H1 (cell line): ENCODE measurements at regions not wholly inside any gene's neighbourhood (a gene's known extent, or its start where the extent isn't known, plus 50 kb on each side); places are given as distances from the start of the nearest gene placed in this dataset.

Experiments
- CTCF ChIA-PET: fragments of 300-600 bp; sonication (Branson Sonifier 250); formaldehyde crosslinking; loops from one replicate; lab custom pipeline; 2021; ENCODE audit not compliant: partially characterized antibody; lab: Charles Lee
- POLR2A ChIA-PET: fragments of 300-600 bp; sonication (Branson Sonifier 250); formaldehyde crosslinking; loops from one replicate; lab custom pipeline; 2021; ENCODE audit warnings: inconsistent platforms; ENCODE audit not compliant: partially characterized antibody; lab: Charles Lee
- DNase-seq, 2 experiments: peaks; one replicate each; pipeline versions ENCODE4 v3.0.0 to v3.0.0-alpha.2; 2010 to 2022; ENCODE audit warnings: low spot score in 2 of 2, low read depth in 1 of 2, mixed read lengths in 1 of 2
- FAIRE-seq: peaks from 2 replicates; lab custom pipeline; 2011; peaks lifted over from hg19 to GRCh38; lab: Jason Lieb, UNC
- H2AFZ ChIP-seq: 2 replicates; pipeline ENCODE4 v1.8.1; 2012; ENCODE audit warnings: low read length, inconsistent platforms
- H2AK5ac ChIP-seq: 2 replicates; pipeline ENCODE4 v1.6.1; 2013; ENCODE audit warnings: low read depth, low read length
- H2BK120ac ChIP-seq: replicated peaks from 2 replicates; pipeline ENCODE3; 2013; ENCODE audit warnings: low read depth, low read length, inconsistent platforms
- H2BK12ac ChIP-seq: 2 replicates; pipeline ENCODE4 v1.6.1; 2013; ENCODE audit warnings: low read depth, low read length
- H2BK15ac ChIP-seq: 2 replicates; pipeline ENCODE4 v1.6.1; 2013; ENCODE audit warnings: low read length
- H2BK20ac ChIP-seq: 2 replicates; pipeline ENCODE4 v1.6.1; 2013; ENCODE audit warnings: low read length
- H2BK5ac ChIP-seq: 2 replicates; pipeline ENCODE4 v1.6.1; 2013; ENCODE audit warnings: low read depth, low read length
- H3K14ac ChIP-seq: 2 replicates; pipeline ENCODE4 v1.6.1; 2013; ENCODE audit warnings: inconsistent platforms; ENCODE audit not compliant: insufficient read length
- H3K18ac ChIP-seq: 2 replicates; pipeline ENCODE4 v1.6.1; 2013; ENCODE audit warnings: low read length; ENCODE audit errors: extremely low read depth
- H3K23ac ChIP-seq: 2 replicates; pipeline ENCODE4 v1.6.1; 2013; ENCODE audit warnings: inconsistent platforms; ENCODE audit not compliant: insufficient read length
- H3K23me2 ChIP-seq: 2 replicates; pipeline ENCODE4 v1.6.1; 2013; ENCODE audit warnings: low read depth, low read length
- H3K27ac ChIP-seq: 2 replicates; pipeline ENCODE4 v1.6.1; 2011; ENCODE audit warnings: low read depth, low read length, inconsistent platforms
- H3K27me3 ChIP-seq, 4 experiments: replicated peaks in 1 of 4; 1 replicate in 1 of 4; 2 replicates in 3 of 4; pipeline versions ENCODE4 v1.6.1 to v1.8.1; 2011 to 2013; ENCODE audit warnings: low read length in 3 of 4, mild to moderate bottlenecking in 3 of 4, inconsistent platforms in 2 of 4, mixed read lengths in 2 of 4, moderate library complexity in 1 of 4; ENCODE audit not compliant: control insufficient read depth in 3 of 4, insufficient read depth in 3 of 4; ENCODE audit errors: extremely low read depth in 1 of 4
- H3K36me3 ChIP-seq, 4 experiments: 2 replicates each; pipeline versions ENCODE4 v1.6.1 to v1.8.1; 2011 to 2013; ENCODE audit warnings: mild to moderate bottlenecking in 4 of 4, low read length in 3 of 4, moderate library complexity in 2 of 4, control low read depth in 1 of 4, inconsistent platforms in 1 of 4; ENCODE audit not compliant: insufficient read depth in 4 of 4, control insufficient read depth in 2 of 4
- H3K4ac ChIP-seq: replicated peaks from 2 replicates; pipeline ENCODE3; 2013; ENCODE audit warnings: low read length, low read depth, mixed read lengths, inconsistent platforms; ENCODE audit not compliant: insufficient read length
- H3K4me1 ChIP-seq, 4 experiments: replicated peaks in 1 of 4; 1 replicate in 1 of 4; 2 replicates in 3 of 4; pipeline versions ENCODE4 v1.6.1 to v1.8.1; 2011 to 2013; ENCODE audit warnings: low read length in 3 of 4, inconsistent platforms in 2 of 4, mixed read lengths in 1 of 4; ENCODE audit not compliant: insufficient read depth in 4 of 4, control insufficient read depth in 3 of 4
- H3K4me2 ChIP-seq, 2 experiments: 2 replicates each; pipeline versions ENCODE4 v1.6.1 to v1.8.1; 2011 to 2013; ENCODE audit warnings: low read depth in 2 of 2, low read length in 2 of 2, control low read depth in 1 of 2, inconsistent platforms in 1 of 2, mild to moderate bottlenecking in 1 of 2; ENCODE audit not compliant: insufficient read depth in 1 of 2
- H3K4me3 ChIP-seq, 4 experiments: fragments of 200-600, 300-600 bp in 1 of 4; sonication (generic), shearing (Covaris generic), sonication (Bioruptor Twin) in 1 of 4; 2 replicates each; pipeline versions ENCODE4 v1.5.1 to v1.8.1; 2011 to 2016; ENCODE audit warnings: low read length in 4 of 4, low read depth in 3 of 4, control low read depth in 2 of 4, inconsistent platforms in 2 of 4, mild to moderate bottlenecking in 2 of 4, mixed read lengths in 1 of 4, moderate library complexity in 1 of 4; ENCODE audit not compliant: insufficient read depth in 2 of 4; ENCODE audit errors: extremely low read depth in 1 of 4
- H3K56ac ChIP-seq: replicated peaks from 2 replicates; pipeline ENCODE3; 2013; ENCODE audit warnings: low read depth, mild to moderate bottlenecking, mixed read lengths, low read length, inconsistent platforms; ENCODE audit not compliant: insufficient read length
- H3K79me1 ChIP-seq: 2 replicates; pipeline ENCODE4 v1.6.1; 2013; ENCODE audit warnings: low read depth, low read length, control low read depth
- H3K79me2 ChIP-seq, 2 experiments: 2 replicates each; pipeline versions ENCODE4 v1.6.1 to v1.8.1; 2012 to 2013; ENCODE audit warnings: low read length in 2 of 2, mild to moderate bottlenecking in 2 of 2, inconsistent platforms in 1 of 2; ENCODE audit not compliant: insufficient read depth in 2 of 2, control insufficient read depth in 1 of 2
- H3K9ac ChIP-seq, 4 experiments: replicated peaks in 1 of 4; 1 replicate in 1 of 4; 2 replicates in 3 of 4; pipeline versions ENCODE4 v1.6.1 to v1.8.1; 2011 to 2013; ENCODE audit warnings: low read depth in 3 of 4, low read length in 3 of 4, control low read depth in 2 of 4, mild to moderate bottlenecking in 2 of 4, moderate library complexity in 2 of 4, inconsistent platforms in 1 of 4; ENCODE audit errors: extremely low read depth in 1 of 4
- H3K9me3 ChIP-seq, 2 experiments: 2 replicates each; pipeline versions ENCODE4 v1.6.1 to v1.8.1; 2012 to 2013; ENCODE audit warnings: mild to moderate bottlenecking in 2 of 2, moderate library complexity in 2 of 2, control low read depth in 1 of 2, inconsistent platforms in 1 of 2, low read depth in 1 of 2, low read length in 1 of 2, mixed read lengths in 1 of 2; ENCODE audit not compliant: insufficient read depth in 2 of 2
- H4K20me1 ChIP-seq, 2 experiments: replicated peaks in 1 of 2; 2 replicates each; pipeline versions ENCODE3 to v1.8.1; 2011 to 2013; ENCODE audit warnings: inconsistent platforms in 2 of 2, low read length in 2 of 2, mild to moderate bottlenecking in 1 of 2; ENCODE audit not compliant: insufficient read depth in 2 of 2, control insufficient read depth in 1 of 2
- H4K5ac ChIP-seq: 2 replicates; pipeline ENCODE4 v1.6.1; 2013; ENCODE audit warnings: low read length, low read depth, mixed read lengths, inconsistent platforms; ENCODE audit not compliant: insufficient read length
- H4K8ac ChIP-seq: 2 replicates; pipeline ENCODE4 v1.8.0; 2013; ENCODE audit warnings: mild to moderate bottlenecking, moderate library complexity, low read length, inconsistent platforms; ENCODE audit not compliant: insufficient read depth; ENCODE audit errors: extremely low read depth
- H4K91ac ChIP-seq: replicated peaks from 2 replicates; pipeline ENCODE3; 2013; ENCODE audit warnings: low read length, mixed read lengths, inconsistent platforms; ENCODE audit not compliant: insufficient read length
- CREB1 ChIP-seq: IDR thresholded peaks from 2 replicates; pipeline ENCODE4 v1.6.1; 2012; ENCODE audit warnings: inconsistent platforms
- GABPA ChIP-seq: IDR thresholded peaks from 2 replicates; pipeline ENCODE4 v1.6.1; 2011; ENCODE audit warnings: mild to moderate bottlenecking, low read length, moderate library complexity, borderline replicate concordance; ENCODE audit not compliant: insufficient read depth
- JUN ChIP-seq: IDR thresholded peaks from 2 replicates; pipeline ENCODE4 v1.6.1; 2011; ENCODE audit warnings: low read depth, mild to moderate bottlenecking, improper control_type of control experiment, low read length
- PHF8 ChIP-seq: fragments of 200-600 bp; sonication (generic); conservative IDR thresholded peaks from 2 replicates; pipeline ENCODE4 v1.7.1; 2012; ENCODE audit warnings: low read depth, mild to moderate bottlenecking, inconsistent platforms, low read length, moderate library complexity
- SIRT6 ChIP-seq: IDR thresholded peaks from one replicate; pipeline ENCODE4 v1.7.1; 2012; ENCODE audit warnings: low read length, inconsistent platforms
- WGBS, 2 experiments: shearing (Covaris generic) in 1 of 2; methylation state at CpG; one replicate each; pipeline versions ENCODE4 v1.1.6 to v1.1.7; 2013 to 2015; ENCODE audit warnings: low lambda C conversion rate in 2 of 2, mixed read lengths in 2 of 2, inconsistent platforms in 1 of 2, low coverage in 1 of 2, missing lambda C conversion rate in 1 of 2; ENCODE audit not compliant: insufficient replicate concordance in 2 of 2, insufficient coverage in 1 of 2, insufficient read length in 1 of 2; ENCODE audit errors: extremely low coverage in 1 of 2, missing lambda C conversion rate in 1 of 2; 5-methylcytosine and 5-hydroxymethylcytosine counted together

- H4K91ac ChIP-seq: no peak overlapping the region
- no peak overlapping the region for H2AFZ ChIP-seq
- no peak overlapping the region for H3K18ac ChIP-seq
- H3K4me3 ChIP-seq: no peak overlapping the region
- H3K27ac ChIP-seq: no peak overlapping the region
- no peak overlapping the region for H3K4ac ChIP-seq
- H3K36me3 ChIP-seq: no peaks in the 10 kb centered on the region
- DNase-seq: no peak
- H3K4me2 ChIP-seq: no peak overlapping the region
- ChIA-PET CTCF (no interaction called here), POLR2A (no interaction called here)
- H3K14ac ChIP-seq: no peak overlapping the region
- no peaks in the 10 kb centered on the region for H3K4me1 ChIP-seq
- no peak overlapping the region for H4K8ac ChIP-seq
- no peaks in the 10 kb centered on the region for H3K79me1 ChIP-seq
- no peaks in the 10 kb centered on the region for H3K23me2 ChIP-seq
- H3K79me2 ChIP-seq: no peaks in the 10 kb centered on the region
- no peak overlapping the region for H2AK5ac ChIP-seq
- H2BK20ac ChIP-seq: no peak overlapping the region
- no peak overlapping the region for H3K9ac ChIP-seq
- TF ChIP-seq GABPA: no peak
- TF ChIP-seq JUN: no peak
- TF ChIP-seq PHF8: no peak
- no peak for TF ChIP-seq SIRT6
- TF ChIP-seq CREB1: no peak
- TF ChIP-seq, all 59 proteins: peak for 0
- Histone ChIP-seq H3K56ac (no peak overlapping the region), H2BK15ac (no peak overlapping the region), H2BK5ac (no peak overlapping the region), H4K5ac (no peak overlapping the region), H4K20me1 (no peaks in the 10 kb centered on the region), H3K9me3 (no peaks in the 10 kb centered on the region), H3K23ac (no peak overlapping the region), H3K27me3 (no peaks in the 10 kb centered on the region), H2BK120ac (no peak overlapping the region), H2BK12ac (no peak overlapping the region)
- FAIRE-seq: no peak
- 78% methylated on average over 5 of the region's 5 CpGs; no CpG with 5 or more reads in 1 of the 2 experiments for WGBS, 2 experiments
Measured at GRCh38 chr13:109677206-109677605, 109.2 kb downstream of the IRS2 start.
